GM12892 (cell line): ENCODE measurements at regions not wholly inside any gene's neighbourhood (a gene's known extent, or its start where the extent isn't known, plus 50 kb on each side); places are given as distances from the start of the nearest gene placed in this dataset.
A peak's percentile ranks its signal among the peaks of the same experiment; 100 is the strongest.
"Not testable (repeated sequence)": the region's sequence is repeated elsewhere in the genome, so short reads cannot be mapped to it uniquely, and the experiment has no call there.

Experiments used
- DNase-seq: peaks from one replicate; pipeline ENCODE4 v3.0.0; 2011; ENCODE audit not compliant: insufficient read length
- FAIRE-seq: peaks from 2 replicates; lab custom pipeline; 2011; peaks lifted over from hg19 to GRCh38; lab: Jason Lieb, UNC
- POLR2A ChIP-seq: IDR thresholded peaks from 2 replicates; pipeline ENCODE4 v1.6.1; 2011; ENCODE audit warnings: low read depth, low read length, control low read depth
- POLR2AphosphoS5 ChIP-seq: IDR thresholded peaks from 2 replicates; pipeline ENCODE4 v1.6.1; 2011; ENCODE audit warnings: low read depth, low read length, control low read depth
- TAF1 ChIP-seq: IDR thresholded peaks from 2 replicates; pipeline ENCODE4 v1.6.1; 2011; ENCODE audit warnings: low read depth, mild to moderate bottlenecking, control low read depth, low read length, borderline replicate concordance

GRCh38 chr2:7094231-7094741 is 177.1 kb downstream of the RNF144A start:
- no peak for TF ChIP-seq TAF1
- no peak for TF ChIP-seq POLR2A
- TF ChIP-seq POLR2AphosphoS5, result no peak
- DNase-seq, result no peak
- no peak for FAIRE-seq

- FAIRE-seq (no peak), DNase-seq (no peak)
- TF ChIP-seq POLR2AphosphoS5 (no peak), POLR2A (no peak), TAF1 (no peak)
These were observed 179.6 kb downstream of the RNF144A start for GRCh38 chr2:7096726-7097352.

GRCh38 chr2:7097353-7097895 is 180.2 kb downstream of the RNF144A start:
- TF ChIP-seq POLR2A (no peak), POLR2AphosphoS5 (no peak), TAF1 (no peak)
- FAIRE-seq (peak; percentile 91), DNase-seq (peak; percentile 64)

- FAIRE-seq, result no peak
These were observed 181.6 kb downstream of the RNF144A start for GRCh38 chr2:7098816-7099215.

GRCh38 chr2:7099687-7100086 is 182.5 kb downstream of the RNF144A start:
- not testable (repeated sequence) for DNase-seq, FAIRE-seq

More at GRCh38 chr2:7098816-7099215, 181.6 kb downstream of the RNF144A start:
- no peak for DNase-seq
- TF ChIP-seq TAF1, result no peak
- TF ChIP-seq POLR2AphosphoS5, result no peak
- no peak for TF ChIP-seq POLR2A

- no peak for DNase-seq
- TF ChIP-seq TAF1, result no peak
- no peak for TF ChIP-seq POLR2AphosphoS5
- no peak for TF ChIP-seq POLR2A
These were observed 185.6 kb downstream of the RNF144A start for GRCh38 chr2:7102826-7103225.

GRCh38 chr2:7108792-7109532 is 191.8 kb downstream of the RNF144A start:
- no peak for TF ChIP-seq POLR2A
- no peak for TF ChIP-seq POLR2AphosphoS5
- no peak for TF ChIP-seq TAF1
- no peak for DNase-seq
- no peak for FAIRE-seq

More at GRCh38 chr2:7102826-7103225, 185.6 kb downstream of the RNF144A start:
- FAIRE-seq, result no peak

GRCh38 chr2:7109533-7109885 is 192.3 kb downstream of the RNF144A start:
- no peak for TF ChIP-seq POLR2A
- no peak for TF ChIP-seq TAF1
- no peak for TF ChIP-seq POLR2AphosphoS5
- DNase-seq (no peak), FAIRE-seq (no peak)

GRCh38 chr2:7111626-7112025 is 194.4 kb downstream of the RNF144A start:
- DNase-seq (no peak), FAIRE-seq (no peak)
- no peak for TF ChIP-seq POLR2AphosphoS5
- TF ChIP-seq POLR2A, result no peak

GRCh38 chr2:7115364-7115763 is 198.2 kb downstream of the RNF144A start:
- no peak for DNase-seq
- no peak for FAIRE-seq
- TF ChIP-seq POLR2A (no peak), TAF1 (no peak), POLR2AphosphoS5 (no peak)

GRCh38 chr2:7115906-7116305 is 198.7 kb downstream of the RNF144A start:
- no peak for TF ChIP-seq TAF1
- no peak for TF ChIP-seq POLR2A
- no peak for TF ChIP-seq POLR2AphosphoS5
- DNase-seq, result no peak
- FAIRE-seq, result no peak

- DNase-seq, result no peak
- no peak for FAIRE-seq
- TF ChIP-seq TAF1 (no peak), POLR2A (no peak), POLR2AphosphoS5 (no peak)
These were observed 199.3 kb downstream of the RNF144A start for GRCh38 chr2:7116511-7116910.
